Breast epithelium (tissue), 4 donors: ENCODE measurements at regions not wholly inside any gene's neighbourhood (a gene's known extent, or its start where the extent isn't known, plus 50 kb on each side); places are given as distances from the start of the nearest gene placed in this dataset.
A peak's percentile ranks its signal among the peaks of the same experiment; 100 is the strongest.
"Not testable (repeated sequence)": the region's sequence is repeated elsewhere in the genome, so short reads cannot be mapped to it uniquely, and the experiment has no call there.

Experiments
- DNase-seq, 2 donors: peaks; one replicate each; pipeline ENCODE4 v3.0.0-alpha.2; 2019; ENCODE audit warnings: low spot score in 2 of 2
- H3K27ac ChIP-seq, 2 donors: fragments of 200-600 bp; sonication (generic) in 1 of 2; one replicate each; pipeline ENCODE4 v1.5.1; 2016 to 2019; ENCODE audit warnings: mild to moderate bottlenecking in 1 of 2
- H3K27me3 ChIP-seq, 2 donors: fragments of 200-600 bp; sonication (generic) in 1 of 2; one replicate each; pipeline versions ENCODE4 v1.5.1 to v1.6.0; 2017 to 2019; ENCODE audit warnings: control low read depth in 1 of 2, mild to moderate bottlenecking in 1 of 2
- H3K36me3 ChIP-seq: fragments of 200-600 bp; one replicate; pipeline ENCODE4 v1.5.1; 2019
- H3K4me1 ChIP-seq, 2 donors: fragments of 200-600 bp; sonication (generic); one replicate each; pipeline ENCODE4 v1.5.1; 2016 to 2019; ENCODE audit warnings: control low read depth in 1 of 2
- H3K4me3 ChIP-seq, 3 donors: fragments of 200-600 bp; sonication (generic); 1 replicate in 2 of 3; 2 replicates in 1 of 3; pipeline ENCODE4 v1.5.1; 2016 to 2019; ENCODE audit warnings: mild to moderate bottlenecking in 3 of 3, moderate library complexity in 2 of 3
- H3K9me3 ChIP-seq, 2 donors: fragments of 200-600 bp; sonication (generic) in 1 of 2; one replicate each; pipeline ENCODE4 v1.5.1; 2016 to 2019; ENCODE audit warnings: control low read depth in 1 of 2
- POLR2A ChIP-seq: fragments of 450-650 bp; IDR thresholded peaks from one replicate; pipeline ENCODE4 v1.6.1; 2016; ENCODE audit warnings: antibody characterized with exemption, mild to moderate bottlenecking, moderate library complexity
- POLR2AphosphoS5 ChIP-seq, 3 donors: sonication (generic); formaldehyde crosslinking; IDR thresholded peaks; one replicate each; pipeline ENCODE4 v1.6.1; 2017; ENCODE audit warnings: antibody characterized with exemption in 3 of 3
- intact Hi-C: fragments of 100-400 bp; cut with DNase I; formaldehyde crosslinking; loops from one replicate; pipeline ENCODE4 v1.15.1; 2023; ENCODE audit warnings: low total_unique reads
- TF ChIP-seq, protein P1 (sequence below), 3 donors: fragments of 450-650 bp; IDR thresholded peaks; one replicate each; pipeline ENCODE4 v1.5.1; 2016 to 2017; ENCODE audit warnings: antibody characterized with exemption in 3 of 3, mild to moderate bottlenecking in 3 of 3, moderate library complexity in 3 of 3

GRCh38 chr1:166489670-166490436 is 323.1 kb upstream of the FAM78B start:
- peak overlapping the region; percentile 35 to 60 (median 50) for H3K4me3 ChIP-seq
- H3K36me3 ChIP-seq = no peaks in the 10 kb centered on the region
- no peaks in the 10 kb centered on the region for H3K27me3 ChIP-seq
- DNase-seq = no peak
- TF ChIP-seq, protein P1, sequence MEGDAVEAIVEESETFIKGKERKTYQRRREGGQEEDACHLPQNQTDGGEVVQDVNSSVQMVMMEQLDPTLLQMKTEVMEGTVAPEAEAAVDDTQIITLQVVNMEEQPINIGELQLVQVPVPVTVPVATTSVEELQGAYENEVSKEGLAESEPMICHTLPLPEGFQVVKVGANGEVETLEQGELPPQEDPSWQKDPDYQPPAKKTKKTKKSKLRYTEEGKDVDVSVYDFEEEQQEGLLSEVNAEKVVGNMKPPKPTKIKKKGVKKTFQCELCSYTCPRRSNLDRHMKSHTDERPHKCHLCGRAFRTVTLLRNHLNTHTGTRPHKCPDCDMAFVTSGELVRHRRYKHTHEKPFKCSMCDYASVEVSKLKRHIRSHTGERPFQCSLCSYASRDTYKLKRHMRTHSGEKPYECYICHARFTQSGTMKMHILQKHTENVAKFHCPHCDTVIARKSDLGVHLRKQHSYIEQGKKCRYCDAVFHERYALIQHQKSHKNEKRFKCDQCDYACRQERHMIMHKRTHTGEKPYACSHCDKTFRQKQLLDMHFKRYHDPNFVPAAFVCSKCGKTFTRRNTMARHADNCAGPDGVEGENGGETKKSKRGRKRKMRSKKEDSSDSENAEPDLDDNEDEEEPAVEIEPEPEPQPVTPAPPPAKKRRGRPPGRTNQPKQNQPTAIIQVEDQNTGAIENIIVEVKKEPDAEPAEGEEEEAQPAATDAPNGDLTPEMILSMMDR (IDR thresholded peaks at IDR 0.05) = no peak
- no peak for TF ChIP-seq POLR2AphosphoS5 (IDR thresholded peaks at IDR 0.05)
- TF ChIP-seq POLR2A = no peak
- no peaks in the 10 kb centered on the region for H3K4me1 ChIP-seq
- H3K9me3 ChIP-seq = no peaks in the 10 kb centered on the region
- intact Hi-C loops = no loop called here
- H3K27ac ChIP-seq = peak overlapping the region in 1 of 2 donors; percentile 52

GRCh38 chr1:166490437-166490991 is 323.7 kb upstream of the FAM78B start:
- Histone ChIP-seq H3K27me3 (no peaks in the 10 kb centered on the region), H3K36me3 (no peaks in the 10 kb centered on the region), H3K9me3 (no peaks in the 10 kb centered on the region), H3K4me3 (peak overlapping the region in 2 of 3 donors; percentile 50 to 60), H3K4me1 (no peaks in the 10 kb centered on the region), H3K27ac (peak overlapping the region in 1 of 2 donors; percentile 48)
- DNase-seq = no peak
- intact Hi-C loops = no loop called here
- TF ChIP-seq, protein P1 (IDR thresholded peaks at IDR 0.05) = no peak
- TF ChIP-seq POLR2A (no peak), POLR2AphosphoS5 (IDR thresholded peaks at IDR 0.05) (no peak)

- H3K36me3 ChIP-seq, intact Hi-C loops, H3K4me3 ChIP-seq, H3K27ac ChIP-seq, DNase-seq, H3K27me3 ChIP-seq, H3K9me3 ChIP-seq, H3K4me1 ChIP-seq: not testable (repeated sequence)
These were observed 327.0 kb upstream of the FAM78B start for GRCh38 chr1:166493765-166494164.

GRCh38 chr1:166507347-166507746 is 331.9 kb upstream of the POGK start:
- H3K9me3 ChIP-seq = no peaks in the 10 kb centered on the region
- no peak for TF ChIP-seq POLR2A
- TF ChIP-seq, protein P1 (IDR thresholded peaks at IDR 0.05) = no peak
- no peak for TF ChIP-seq POLR2AphosphoS5 (IDR thresholded peaks at IDR 0.05)

DNA sequence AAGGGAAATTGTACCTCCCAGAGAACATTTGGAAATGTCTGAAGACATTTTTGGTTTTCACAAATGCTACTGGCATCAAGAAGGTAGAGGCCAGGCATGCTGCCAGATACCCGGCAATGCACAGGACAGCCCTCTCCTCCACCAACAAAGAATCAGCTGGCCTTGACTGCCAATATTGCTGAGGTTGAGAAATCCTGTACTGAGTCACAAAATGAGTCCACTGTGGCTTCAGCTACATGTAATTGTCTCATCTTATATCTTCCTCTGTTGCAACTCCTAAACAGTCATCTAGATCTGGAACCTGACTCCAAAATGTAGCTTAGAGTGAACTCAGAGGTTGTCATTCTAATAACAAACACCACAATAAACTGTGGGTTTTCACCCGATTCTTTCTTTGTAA is 327.5 kb upstream of the POGK start:
- no peaks in the 10 kb centered on the region for H3K4me1 ChIP-seq
- intact Hi-C loops = no loop called here
- TF ChIP-seq POLR2A (no peak), POLR2AphosphoS5 (IDR thresholded peaks at IDR 0.05) (no peak)
- TF ChIP-seq, protein P1 (IDR thresholded peaks at IDR 0.05) = no peak
- H3K36me3 ChIP-seq = no peaks in the 10 kb centered on the region
- DNase-seq = no peak
- no peak overlapping the region for H3K27ac ChIP-seq
- H3K4me3 ChIP-seq = no peak overlapping the region
- peaks cover 0 to 3% of the 10 kb centered on the region in 2 donors for H3K9me3 ChIP-seq
- no peaks in the 10 kb centered on the region for H3K27me3 ChIP-seq

More at GRCh38 chr1:166507347-166507746, 331.9 kb upstream of the POGK start:
- no peak for DNase-seq
- intact Hi-C loops = no loop called here
- Histone ChIP-seq H3K27me3 (no peaks in the 10 kb centered on the region), H3K4me1 (no peaks in the 10 kb centered on the region), H3K36me3 (no peaks in the 10 kb centered on the region), H3K4me3 (no peak overlapping the region), H3K27ac (no peak overlapping the region)
